DMS 273 (cell line): ENCODE measurements at regions not wholly inside any gene's neighbourhood (a gene's known extent, or its start where the extent isn't known, plus 50 kb on each side); places are given as distances from the start of the nearest gene placed in this dataset.
"Not testable (repeated sequence)": the region's sequence is repeated elsewhere in the genome, so short reads cannot be mapped to it uniquely, and the experiment has no call there.

Experiments
- DNase-seq: peaks from one replicate; lab custom pipeline; 2025; ENCODE audit not compliant: unreplicated experiment; lab: John Stamatoyannopoulos, UW

DNA sequence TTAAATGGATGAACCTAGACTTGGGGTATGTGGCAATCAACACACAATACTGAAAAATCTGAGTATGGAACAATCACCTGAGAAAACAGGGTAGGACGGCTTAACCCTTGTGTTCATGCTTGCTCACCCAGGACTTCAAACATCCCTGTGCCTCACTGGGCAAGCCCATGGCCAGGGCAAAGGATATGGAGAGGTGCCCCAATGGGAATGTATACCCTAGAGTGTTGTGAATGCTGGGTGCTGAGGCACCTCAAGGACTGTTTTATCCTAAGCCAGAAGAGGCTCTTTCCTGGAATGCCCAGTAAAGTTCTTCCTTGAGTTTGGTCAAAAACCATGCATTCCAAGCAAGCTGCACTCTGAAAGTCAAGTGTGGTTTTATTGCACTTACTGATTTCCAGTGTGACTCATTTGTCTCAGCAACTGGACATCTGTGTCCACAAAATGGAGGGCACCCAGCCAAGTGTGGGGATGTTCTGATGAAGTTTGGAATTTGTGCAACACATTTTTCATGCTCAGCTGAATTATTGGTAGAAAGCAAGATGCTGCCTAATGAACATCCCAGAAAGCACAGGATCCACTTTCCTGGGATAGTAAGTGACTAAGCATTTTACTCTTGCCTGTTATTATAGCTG is 531.3 kb downstream of the RFC3 start:
- peak; percentile 0 for DNase-seq

DNA sequence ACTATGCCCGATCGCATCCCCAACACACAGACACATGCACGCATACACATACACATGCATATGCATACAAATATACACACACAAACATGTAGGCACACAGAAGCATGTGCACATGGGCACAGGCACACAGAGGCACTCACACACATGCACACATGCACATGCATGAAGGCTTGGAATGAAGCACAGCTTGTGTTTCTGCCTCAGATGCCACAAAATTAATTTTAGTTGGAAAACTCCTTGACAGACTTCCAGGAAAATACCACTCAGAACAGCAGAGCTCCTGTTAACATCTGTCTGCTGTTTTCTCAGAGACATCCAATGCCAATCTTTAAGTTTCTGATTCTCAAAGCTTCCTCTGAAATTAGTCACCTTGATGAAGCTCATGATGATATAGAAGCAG is 532.7 kb downstream of the RFC3 start:
- DNase-seq, result no peak

- DNase-seq, result no peak
These were observed 533.2 kb downstream of the RFC3 start for GRCh38 chr13:34351134-34351533.

GRCh38 chr13:34352958-34353357 is 535.0 kb downstream of the RFC3 start:
- DNase-seq, result no peak

GRCh38 chr13:34356686-34357434 is 538.9 kb downstream of the RFC3 start:
- peak; percentile 12 for DNase-seq

DNA sequence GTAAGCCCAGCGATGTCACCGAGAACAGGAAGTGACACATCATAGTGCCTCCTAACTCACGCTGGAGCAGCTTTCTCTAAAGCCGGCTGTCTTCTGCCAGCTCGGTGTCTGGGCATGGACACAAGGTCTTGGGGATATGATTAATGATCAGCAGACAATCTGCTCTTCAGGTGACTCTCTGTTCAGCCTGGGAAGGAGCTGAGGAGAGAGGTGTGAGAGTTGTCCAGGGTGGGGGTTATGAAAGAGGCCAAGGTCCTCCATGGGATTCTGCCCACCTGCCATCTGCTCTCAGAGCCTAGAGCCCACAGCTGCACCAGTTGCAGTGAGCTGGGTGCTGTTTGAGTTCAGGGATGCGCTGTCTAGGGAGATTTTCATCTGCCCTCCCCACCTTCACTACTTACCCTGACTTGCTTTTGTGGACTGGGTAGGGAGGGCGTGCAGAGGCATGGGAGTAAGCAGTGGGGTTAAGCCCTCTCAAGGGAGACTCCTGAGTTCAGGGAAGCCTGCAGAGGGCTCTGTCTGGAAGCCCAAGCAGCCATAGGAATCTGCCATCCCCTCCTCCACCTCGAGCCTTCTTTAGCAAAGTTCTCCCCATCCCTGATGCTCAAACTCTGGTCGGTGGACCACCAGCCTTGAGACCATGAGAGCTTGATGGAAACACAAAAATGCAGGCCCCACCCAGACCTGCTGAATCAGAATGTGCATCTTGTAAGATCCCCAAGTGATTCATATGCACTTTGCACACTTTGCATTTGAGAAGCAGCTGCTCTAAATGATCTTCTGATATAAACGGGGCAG is 539.7 kb downstream of the RFC3 start:
- peak; percentile 12 for DNase-seq

DNA sequence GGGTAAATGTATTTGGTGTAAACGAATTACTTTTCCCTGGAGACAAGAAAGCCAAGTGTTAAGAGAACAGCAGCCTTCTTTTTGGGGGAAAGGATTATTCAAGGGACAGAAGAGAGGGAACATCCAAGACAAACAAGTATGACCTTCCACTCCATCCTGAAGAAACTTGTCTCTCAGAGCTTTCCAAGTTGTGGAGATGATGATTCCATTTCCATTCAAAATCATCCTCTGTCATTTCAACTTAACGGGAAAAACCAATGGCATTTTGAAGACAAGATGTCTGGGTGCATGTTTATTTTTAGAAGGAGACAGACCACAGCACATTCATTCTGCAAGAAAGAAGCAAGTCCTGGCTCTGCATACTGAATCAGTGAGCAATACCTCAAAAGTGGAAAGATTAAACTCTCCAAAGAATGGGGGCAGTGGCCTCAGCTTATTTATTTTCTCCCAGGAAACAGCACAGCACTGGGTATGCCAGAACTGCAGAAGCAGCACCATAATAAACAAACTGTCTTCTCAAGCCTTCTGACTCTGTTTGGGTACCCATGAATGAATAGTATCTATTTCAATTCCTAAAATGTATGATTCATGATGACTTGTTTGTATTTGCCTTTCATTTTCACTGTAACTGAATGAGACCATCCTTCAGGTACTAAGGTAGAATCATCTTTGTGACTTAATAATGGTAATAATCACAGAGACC is 541.0 kb downstream of the RFC3 start:
- DNase-seq, result no peak

GRCh38 chr13:34360702-34361101 is 542.8 kb downstream of the RFC3 start:
- DNase-seq, result no peak

DNA sequence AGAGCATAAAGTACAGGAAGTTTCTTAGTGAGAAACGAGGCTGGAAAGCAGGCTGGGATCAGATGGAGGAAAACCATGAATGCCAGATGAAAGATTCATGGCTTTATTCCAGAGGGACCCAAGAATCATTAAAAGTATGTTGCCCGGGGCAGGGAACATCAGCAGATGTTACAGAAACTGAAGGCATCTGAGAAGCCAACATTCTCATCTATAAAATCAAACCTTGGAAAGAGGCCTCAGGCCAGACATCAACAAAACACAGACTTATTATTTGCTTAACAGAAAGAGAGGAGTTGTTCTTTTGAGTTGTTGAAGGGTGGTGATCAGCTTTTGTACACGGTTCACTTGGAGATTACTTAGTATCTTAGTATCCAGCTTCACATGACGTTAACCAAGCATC is 543.6 kb downstream of the RFC3 start:
- peak; percentile 28 for DNase-seq

GRCh38 chr13:34363266-34363665 is 545.3 kb downstream of the RFC3 start:
- no peak for DNase-seq

DNA sequence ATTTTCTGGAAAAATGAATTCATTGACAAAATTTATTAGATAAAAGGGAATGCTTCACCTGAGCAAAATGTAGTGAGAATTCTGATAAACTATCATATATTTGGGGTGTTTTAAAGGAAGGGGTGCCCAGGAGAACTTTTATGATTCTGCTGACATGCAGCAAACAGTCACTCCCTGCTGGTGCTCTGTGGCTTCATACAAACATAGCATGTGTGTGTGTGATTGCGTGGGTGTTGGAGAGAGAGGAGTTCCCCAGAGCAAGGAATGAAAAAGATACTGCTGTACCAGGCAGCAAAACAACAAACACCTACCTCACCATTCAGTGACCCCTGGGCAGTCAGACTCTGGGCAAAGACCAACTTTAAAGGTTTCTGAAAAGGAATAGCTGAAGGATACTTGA is 546.7 kb downstream of the RFC3 start:
- DNase-seq, result no peak

DNA sequence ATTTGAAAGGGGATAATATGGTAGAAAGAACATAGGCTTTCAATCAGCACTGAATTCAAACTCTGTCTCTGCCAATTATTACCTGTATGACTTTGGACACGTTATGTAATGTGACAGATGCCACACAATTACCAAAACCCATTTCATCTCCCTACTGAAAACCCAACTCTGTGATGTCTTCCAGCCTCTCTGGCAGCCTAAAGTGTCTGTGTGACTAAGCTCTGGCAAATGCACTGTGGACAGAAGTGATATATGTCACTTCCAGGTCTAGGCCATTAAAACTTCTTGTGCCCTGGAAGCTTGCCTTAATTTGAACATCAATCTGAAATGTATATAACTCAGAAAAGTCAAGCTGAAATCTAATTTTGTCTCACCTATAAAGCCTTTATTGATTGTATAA is 552.0 kb downstream of the RFC3 start:
- no peak for DNase-seq

- no peak for DNase-seq
These were observed 553.2 kb downstream of the RFC3 start for GRCh38 chr13:34371108-34371507.

DNA sequence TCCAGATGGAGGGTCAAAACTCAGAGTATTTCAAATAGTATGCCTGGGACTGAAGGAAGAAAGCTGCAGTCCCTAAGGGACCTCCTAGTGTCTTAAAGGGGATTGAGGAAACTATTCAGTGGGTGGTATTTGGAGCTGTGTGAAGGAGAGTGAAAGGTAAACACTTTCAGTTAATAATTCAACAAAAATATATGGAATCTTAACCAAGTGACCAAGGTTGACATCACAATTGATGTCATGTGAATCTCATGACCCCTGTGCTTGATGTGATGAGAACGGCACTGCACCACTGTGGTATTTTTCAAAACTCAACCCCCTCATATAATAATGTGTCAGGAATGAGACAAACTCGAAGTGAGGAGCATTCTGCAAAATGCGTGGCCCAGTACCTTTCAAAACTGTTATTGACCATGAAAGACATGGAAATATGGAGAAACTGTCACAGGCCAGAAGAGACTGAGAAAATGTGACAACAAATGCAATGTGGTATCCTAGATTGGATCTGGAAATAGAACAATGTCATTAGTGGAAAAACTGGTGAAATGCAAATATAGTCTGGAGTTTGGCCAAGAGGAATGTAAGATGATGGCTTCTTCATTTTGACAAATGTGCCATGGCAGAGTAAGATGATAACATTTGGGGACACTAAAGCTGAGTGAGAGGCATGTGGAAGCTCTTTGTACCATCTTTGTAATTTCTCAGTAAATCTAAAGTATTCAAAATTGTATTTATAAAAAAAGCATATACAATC is 553.9 kb downstream of the RFC3 start:
- DNase-seq, result no peak

DNA sequence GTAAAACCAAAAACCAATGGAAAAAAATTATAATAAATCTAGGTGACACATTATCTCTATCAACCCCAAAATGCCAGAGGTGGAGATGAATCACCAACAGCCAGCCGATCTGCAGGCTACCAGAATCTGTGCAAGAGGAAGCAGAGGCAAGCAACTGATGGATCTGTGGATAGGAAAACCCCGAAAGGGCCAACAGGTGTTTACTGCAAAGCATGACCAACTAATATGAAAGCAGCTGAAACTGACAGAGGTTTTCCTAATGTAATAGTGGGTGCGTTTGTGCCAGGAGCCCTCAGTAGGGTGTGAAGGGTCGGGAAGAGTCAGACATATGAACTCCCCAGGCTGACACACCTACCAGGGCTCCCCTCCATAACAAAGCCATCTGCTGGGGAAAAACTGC is 554.6 kb downstream of the RFC3 start:
- DNase-seq, result no peak

GRCh38 chr13:34376483-34376882 is 558.5 kb downstream of the RFC3 start:
- DNase-seq, result no peak

DNA sequence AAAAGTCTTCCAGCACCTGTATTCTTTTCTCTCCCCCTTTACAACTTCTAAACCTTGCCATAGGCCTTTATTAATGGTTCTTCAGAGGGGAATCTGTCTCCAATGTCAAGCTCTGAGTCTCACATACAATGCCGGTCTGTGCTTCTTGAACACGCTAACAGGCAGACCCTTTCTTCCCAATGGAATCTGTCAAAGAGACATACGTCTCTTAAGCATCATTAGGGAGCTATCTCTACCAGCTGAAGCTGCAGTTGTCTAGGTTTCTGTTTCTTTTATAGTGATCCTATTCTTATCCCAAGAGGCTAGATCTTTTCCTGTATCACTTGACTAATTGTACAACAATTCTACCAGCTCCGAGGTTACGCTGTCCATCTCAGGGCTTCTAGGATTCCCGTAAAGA is 560.8 kb upstream of the NBEA start:
- no peak for DNase-seq

GRCh38 chr13:34383728-34384127 is 558.3 kb upstream of the NBEA start:
- DNase-seq, result no peak

- DNase-seq, result not testable (repeated sequence)
These were observed 555.8 kb upstream of the NBEA start for GRCh38 chr13:34386229-34386628.

DNA sequence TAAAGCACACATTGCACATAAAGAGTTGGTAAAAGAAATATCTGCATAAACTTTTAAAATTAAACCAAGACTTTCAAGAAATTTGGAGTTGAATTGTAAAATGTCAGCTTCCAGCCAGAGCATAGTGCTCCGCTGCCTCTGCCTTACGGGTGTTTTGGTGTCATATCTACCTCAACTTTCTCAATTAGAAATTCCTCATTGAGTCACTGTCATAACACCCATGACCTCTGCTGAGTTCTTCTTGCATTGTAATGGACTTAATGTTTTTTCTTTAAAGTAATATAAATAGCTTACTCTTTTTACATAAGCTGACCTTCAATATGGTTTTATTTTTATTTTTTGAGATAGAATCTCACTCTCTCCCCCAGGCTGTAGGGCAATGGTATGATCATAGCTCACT is 551.0 kb upstream of the NBEA start:
- no peak for DNase-seq

- DNase-seq, result no peak
These were observed 540.4 kb upstream of the NBEA start for GRCh38 chr13:34401696-34402095.
